ENCODE measurements at regions not wholly inside any gene's neighbourhood (a gene's known extent, or its start where the extent isn't known, plus 50 kb on each side); places are given as distances from the start of the nearest gene placed in this dataset.

DNA sequence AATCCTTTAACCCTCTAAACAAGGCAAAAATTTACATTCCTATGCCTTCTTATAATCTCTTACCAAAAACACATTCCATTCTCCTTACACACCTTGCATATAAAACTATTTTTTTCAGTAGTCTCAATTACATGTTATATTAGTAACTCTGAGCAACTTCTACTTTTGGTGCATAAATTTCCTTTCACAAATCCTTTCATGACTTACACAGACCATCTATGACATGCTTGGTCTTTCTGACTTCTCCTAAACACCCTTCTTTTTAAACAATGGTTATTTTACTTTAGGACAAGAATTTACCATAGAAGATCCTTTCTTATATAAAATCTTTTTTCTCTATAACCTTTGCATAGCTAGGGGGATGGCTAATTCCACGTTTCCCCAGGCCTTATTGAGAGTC is 208.0 kb upstream of the ARRDC3 start:
- TF ChIP-seq CREB1 (CRISPR knock-in tag; IDR thresholded peaks at IDR 0.05; ENCODE audit: low read depth) (no peak), POLR2AphosphoS5 (IDR thresholded peaks at IDR 0.05; ENCODE audit: low read depth) (no peak), EZH2phosphoT487 (IDR thresholded peaks at IDR 0.05; ENCODE audit: unreplicated experiment) (no peak), CTCF (conservative IDR thresholded peaks at IDR 0.05; ENCODE audit: low read depth in 2 of 2) (no peak), EZH2 (IDR thresholded peaks at IDR 0.05; ENCODE audit: low read depth, unreplicated experiment) (no peak), ZNF114 (CRISPR knock-in tag; IDR thresholded peaks at IDR 0.05) (no peak), ZNF462 (CRISPR knock-in tag; IDR thresholded peaks at IDR 0.05) (no peak), ZNF331 (CRISPR knock-in tag; IDR thresholded peaks at IDR 0.05; ENCODE audit: low read depth) (no peak)
- TF ChIP-seq, protein P1, sequence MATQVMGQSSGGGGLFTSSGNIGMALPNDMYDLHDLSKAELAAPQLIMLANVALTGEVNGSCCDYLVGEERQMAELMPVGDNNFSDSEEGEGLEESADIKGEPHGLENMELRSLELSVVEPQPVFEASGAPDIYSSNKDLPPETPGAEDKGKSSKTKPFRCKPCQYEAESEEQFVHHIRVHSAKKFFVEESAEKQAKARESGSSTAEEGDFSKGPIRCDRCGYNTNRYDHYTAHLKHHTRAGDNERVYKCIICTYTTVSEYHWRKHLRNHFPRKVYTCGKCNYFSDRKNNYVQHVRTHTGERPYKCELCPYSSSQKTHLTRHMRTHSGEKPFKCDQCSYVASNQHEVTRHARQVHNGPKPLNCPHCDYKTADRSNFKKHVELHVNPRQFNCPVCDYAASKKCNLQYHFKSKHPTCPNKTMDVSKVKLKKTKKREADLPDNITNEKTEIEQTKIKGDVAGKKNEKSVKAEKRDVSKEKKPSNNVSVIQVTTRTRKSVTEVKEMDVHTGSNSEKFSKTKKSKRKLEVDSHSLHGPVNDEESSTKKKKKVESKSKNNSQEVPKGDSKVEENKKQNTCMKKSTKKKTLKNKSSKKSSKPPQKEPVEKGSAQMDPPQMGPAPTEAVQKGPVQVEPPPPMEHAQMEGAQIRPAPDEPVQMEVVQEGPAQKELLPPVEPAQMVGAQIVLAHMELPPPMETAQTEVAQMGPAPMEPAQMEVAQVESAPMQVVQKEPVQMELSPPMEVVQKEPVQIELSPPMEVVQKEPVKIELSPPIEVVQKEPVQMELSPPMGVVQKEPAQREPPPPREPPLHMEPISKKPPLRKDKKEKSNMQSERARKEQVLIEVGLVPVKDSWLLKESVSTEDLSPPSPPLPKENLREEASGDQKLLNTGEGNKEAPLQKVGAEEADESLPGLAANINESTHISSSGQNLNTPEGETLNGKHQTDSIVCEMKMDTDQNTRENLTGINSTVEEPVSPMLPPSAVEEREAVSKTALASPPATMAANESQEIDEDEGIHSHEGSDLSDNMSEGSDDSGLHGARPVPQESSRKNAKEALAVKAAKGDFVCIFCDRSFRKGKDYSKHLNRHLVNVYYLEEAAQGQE (IDR thresholded peaks at IDR 0.05; ENCODE audit: unreplicated experiment), result no peak
- TF ChIP-seq, protein P2, sequence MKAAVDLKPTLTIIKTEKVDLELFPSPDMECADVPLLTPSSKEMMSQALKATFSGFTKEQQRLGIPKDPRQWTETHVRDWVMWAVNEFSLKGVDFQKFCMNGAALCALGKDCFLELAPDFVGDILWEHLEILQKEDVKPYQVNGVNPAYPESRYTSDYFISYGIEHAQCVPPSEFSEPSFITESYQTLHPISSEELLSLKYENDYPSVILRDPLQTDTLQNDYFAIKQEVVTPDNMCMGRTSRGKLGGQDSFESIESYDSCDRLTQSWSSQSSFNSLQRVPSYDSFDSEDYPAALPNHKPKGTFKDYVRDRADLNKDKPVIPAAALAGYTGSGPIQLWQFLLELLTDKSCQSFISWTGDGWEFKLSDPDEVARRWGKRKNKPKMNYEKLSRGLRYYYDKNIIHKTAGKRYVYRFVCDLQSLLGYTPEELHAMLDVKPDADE (IDR thresholded peaks at IDR 0.05), result no peak

Measured in GM23338 (cell line).